Stimulated activated naive CD8-positive, alpha-beta T cell treated with anti-CD3 and anti-CD28 coated beads, Interleukin-15, Interleukin-2, amounts not matched to agents 100 ng/mL and 50 ng/mL, for 24 hours (primary cell): ENCODE measurements at regions not wholly inside any gene's neighbourhood (a gene's known extent, or its start where the extent isn't known, plus 50 kb on each side); places are given as distances from the start of the nearest gene placed in this dataset.

Experiments
- H3K27ac Mint-ChIP-seq: one replicate; pipeline ENCODE4 v1.8.0; 2021; ENCODE audit warnings: mild to moderate bottlenecking, mixed read lengths
- H3K27me3 Mint-ChIP-seq: one replicate; pipeline ENCODE4 v1.8.0; 2021; ENCODE audit warnings: mixed read lengths
- H3K36me3 Mint-ChIP-seq: one replicate; pipeline ENCODE4 v1.8.0; 2021; ENCODE audit warnings: low read depth, mixed read lengths
- H3K4me1 Mint-ChIP-seq: one replicate; pipeline ENCODE4 v1.8.0; 2021; ENCODE audit warnings: low read depth, mixed read lengths
- H3K4me3 Mint-ChIP-seq: one replicate; pipeline ENCODE4 v1.8.0; 2021; ENCODE audit warnings: mild to moderate bottlenecking, mixed read lengths
- H3K9me3 Mint-ChIP-seq: one replicate; pipeline ENCODE4 v1.8.0; 2021; ENCODE audit warnings: mixed read lengths

DNA sequence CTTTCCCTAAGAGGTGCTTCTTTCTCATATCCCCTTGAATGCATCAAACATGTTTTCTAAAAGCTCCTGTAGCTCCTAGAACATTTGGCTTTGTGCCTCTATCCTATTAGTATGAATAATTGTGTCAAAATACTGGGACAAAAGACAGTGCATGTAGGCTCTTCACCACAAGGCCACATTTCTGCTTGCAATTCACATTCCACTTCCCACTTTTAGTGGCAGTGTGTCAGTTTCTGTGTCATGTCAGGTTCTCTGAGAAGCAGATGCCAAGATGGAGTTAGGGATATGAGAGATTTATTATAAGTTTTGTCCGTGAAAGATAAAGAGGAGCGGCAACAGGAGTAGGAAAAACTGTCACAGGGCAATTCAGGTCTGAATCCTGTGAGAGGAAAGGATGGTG lies 61.3 kb upstream of the GPRIN3 start:
- Mint-ChIP-seq H3K27ac (no peak overlapping the region), H3K36me3 (no peaks in the 10 kb centered on the region), H3K4me1 (no peaks in the 10 kb centered on the region), H3K4me3 (no peak overlapping the region), H3K9me3 (no peaks in the 10 kb centered on the region), H3K27me3 (no peaks in the 10 kb centered on the region)

DNA sequence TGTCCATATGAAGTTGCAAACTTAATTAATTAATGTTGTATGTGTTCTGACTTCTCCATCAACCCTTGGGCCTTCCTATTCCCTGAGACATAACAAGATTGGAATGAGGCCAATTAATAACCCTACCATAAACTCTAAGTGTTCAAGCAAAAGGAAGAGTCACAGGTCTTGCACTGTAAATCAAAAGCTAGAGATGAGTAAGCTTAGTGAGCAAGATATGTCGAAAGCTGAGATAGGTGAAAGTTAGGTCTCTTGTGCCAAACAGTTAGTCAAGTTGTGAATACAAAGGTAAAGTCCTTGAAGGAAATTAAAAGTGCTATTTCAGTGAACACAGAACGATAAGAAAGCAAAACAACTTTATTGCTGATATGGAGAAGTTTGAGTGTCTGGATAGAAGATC lies 58.2 kb upstream of the GPRIN3 start:
- Mint-ChIP-seq H3K9me3 (no peaks in the 10 kb centered on the region), H3K36me3 (no peaks in the 10 kb centered on the region), H3K27me3 (no peaks in the 10 kb centered on the region), H3K27ac (no peak overlapping the region), H3K4me1 (no peaks in the 10 kb centered on the region), H3K4me3 (no peak overlapping the region)

DNA sequence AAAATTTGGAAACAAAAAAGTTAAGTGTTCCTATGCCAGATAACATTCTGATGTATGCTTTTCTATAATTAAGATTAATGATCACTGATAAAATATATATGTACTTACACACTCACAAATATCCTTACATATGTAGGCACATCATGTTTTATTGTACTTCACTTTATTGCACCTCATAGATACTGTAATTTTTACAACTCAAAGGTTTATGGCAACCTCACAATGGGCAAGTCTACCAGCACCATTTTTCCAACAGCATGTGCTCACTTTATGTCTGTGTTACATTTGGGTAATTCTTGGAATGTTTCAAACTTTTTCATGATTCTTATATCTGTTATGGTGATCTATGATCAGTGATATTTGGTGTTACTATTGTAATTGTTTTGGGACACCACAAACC lies 57.8 kb upstream of the GPRIN3 start:
- H3K27me3 Mint-ChIP-seq: no peaks in the 10 kb centered on the region
- H3K9me3 Mint-ChIP-seq: no peaks in the 10 kb centered on the region
- no peaks in the 10 kb centered on the region for H3K4me1 Mint-ChIP-seq
- no peak overlapping the region for H3K4me3 Mint-ChIP-seq
- H3K36me3 Mint-ChIP-seq: no peaks in the 10 kb centered on the region
- no peak overlapping the region for H3K27ac Mint-ChIP-seq

DNA sequence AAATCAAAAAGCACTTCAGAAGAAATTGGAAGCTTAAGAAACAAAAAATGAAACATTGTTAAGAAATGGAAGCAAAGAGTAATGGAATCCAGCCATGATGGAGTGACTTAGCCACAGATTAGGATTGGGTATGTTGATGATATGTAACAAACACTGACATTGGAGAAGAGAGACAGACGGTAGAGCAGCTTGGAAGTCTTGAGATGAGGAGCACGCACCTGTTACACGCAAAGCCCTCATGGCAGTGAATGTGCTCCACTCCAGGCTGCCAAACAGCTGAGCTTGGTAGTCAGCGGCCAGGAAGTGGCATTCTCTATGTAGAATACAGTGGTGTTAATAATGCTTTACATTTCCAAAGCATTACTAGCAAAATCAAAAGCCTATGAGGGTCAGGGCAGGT lies 56.9 kb upstream of the GPRIN3 start:
- no peaks in the 10 kb centered on the region for H3K4me1 Mint-ChIP-seq
- H3K27ac Mint-ChIP-seq: no peak overlapping the region
- no peaks in the 10 kb centered on the region for H3K27me3 Mint-ChIP-seq
- no peaks in the 10 kb centered on the region for H3K36me3 Mint-ChIP-seq
- H3K4me3 Mint-ChIP-seq: no peak overlapping the region
- no peaks in the 10 kb centered on the region for H3K9me3 Mint-ChIP-seq

DNA sequence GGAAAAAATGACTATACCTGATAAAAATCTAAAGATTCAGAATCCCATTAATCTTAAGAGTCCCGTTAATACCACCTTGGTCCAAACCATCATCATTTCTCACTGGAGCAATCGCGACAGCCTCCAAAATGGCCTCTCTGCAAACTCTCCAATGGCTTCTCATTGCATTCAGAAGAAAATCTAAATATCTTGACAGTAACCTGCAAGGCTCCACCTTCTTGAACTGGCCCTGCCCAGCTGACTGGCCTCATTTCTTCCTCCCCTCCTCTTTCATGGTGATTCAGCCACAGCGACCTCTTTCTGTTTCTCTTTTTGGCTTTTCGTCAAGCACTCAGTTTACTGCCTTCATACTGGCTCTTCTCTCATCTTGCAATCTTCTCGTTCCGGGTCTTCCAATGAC lies 56.2 kb upstream of the GPRIN3 start:
- no peaks in the 10 kb centered on the region for H3K9me3 Mint-ChIP-seq

DNA sequence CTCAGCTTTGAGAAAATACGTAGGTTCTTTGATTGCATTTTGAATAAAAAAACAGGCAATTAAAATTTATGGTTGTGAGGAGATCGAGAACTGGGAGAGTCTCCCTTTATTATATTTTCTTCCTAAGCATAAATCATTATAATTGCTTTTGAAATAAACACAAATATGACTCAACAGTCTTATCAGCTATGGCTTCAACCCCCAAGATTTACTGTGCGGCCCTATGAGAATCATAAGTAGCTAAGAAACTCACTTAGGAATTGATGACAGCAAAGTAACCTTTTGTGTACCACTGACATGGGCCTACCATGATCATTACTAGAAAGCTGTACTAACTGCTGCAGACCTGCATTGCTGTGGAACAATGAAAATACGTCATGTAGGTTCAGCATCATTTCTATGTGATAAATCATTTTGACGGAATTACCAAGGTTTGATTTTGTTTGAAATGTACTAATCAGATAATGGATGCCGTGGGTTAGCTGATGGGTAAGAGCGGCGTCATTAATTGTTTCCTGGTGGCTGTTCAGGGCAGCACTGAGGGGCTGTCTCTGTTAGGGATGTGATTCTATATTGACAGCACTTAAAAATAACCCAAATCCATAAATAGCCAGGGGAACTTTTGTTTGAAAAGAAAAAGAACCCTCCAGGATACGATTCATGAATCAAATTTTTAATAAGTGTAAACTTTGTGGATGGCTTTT lies 51.5 kb upstream of the GPRIN3 start:
- H3K27ac Mint-ChIP-seq: no peak overlapping the region
- H3K4me3 Mint-ChIP-seq: no peak overlapping the region
- H3K9me3 Mint-ChIP-seq: no peaks in the 10 kb centered on the region
- H3K27me3 Mint-ChIP-seq: no peaks in the 10 kb centered on the region
- no peaks in the 10 kb centered on the region for H3K36me3 Mint-ChIP-seq
- no peaks in the 10 kb centered on the region for H3K4me1 Mint-ChIP-seq

More for the DNA sequence above, 56.2 kb upstream of the GPRIN3 start:
- Mint-ChIP-seq H3K4me1 (no peaks in the 10 kb centered on the region), H3K27ac (no peak overlapping the region), H3K36me3 (no peaks in the 10 kb centered on the region), H3K27me3 (no peaks in the 10 kb centered on the region), H3K4me3 (no peak overlapping the region)

DNA sequence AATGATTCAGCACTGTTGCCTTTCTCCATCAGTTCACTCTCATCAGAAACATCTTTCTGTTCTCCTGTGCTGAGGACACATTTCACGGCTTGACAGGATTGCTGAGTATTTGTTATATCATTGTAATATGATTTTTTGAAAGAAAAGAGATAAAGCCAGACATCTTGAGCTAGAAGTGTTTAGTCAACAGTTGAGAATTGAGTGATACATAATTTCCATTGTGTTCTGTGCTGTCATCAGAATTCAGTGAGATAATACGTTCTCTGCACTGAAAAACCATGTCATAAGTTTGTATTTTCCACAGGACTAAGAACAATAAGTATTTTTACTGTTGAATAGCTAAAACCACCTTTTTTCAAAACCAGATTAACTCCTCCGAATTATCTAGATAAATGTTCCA lies 50.2 kb upstream of the GPRIN3 start:
- Mint-ChIP-seq H3K9me3 (no peaks in the 10 kb centered on the region), H3K36me3 (no peaks in the 10 kb centered on the region), H3K27me3 (no peaks in the 10 kb centered on the region), H3K4me1 (no peaks in the 10 kb centered on the region), H3K4me3 (no peak overlapping the region), H3K27ac (no peak overlapping the region)
